ES-I3 (cell line): ENCODE measurements at regions not wholly inside any gene's neighbourhood (a gene's known extent, or its start where the extent isn't known, plus 50 kb on each side); places are given as distances from the start of the nearest gene placed in this dataset.

Experiments
- H3K36me3 ChIP-seq: 2 replicates; pipeline ENCODE4 v1.6.1; 2013; ENCODE audit warnings: mild to moderate bottlenecking, low read length, control low read depth, moderate library complexity; ENCODE audit not compliant: insufficient read depth
- H3K4me1 ChIP-seq: 2 replicates; pipeline ENCODE4 v1.6.1; 2013; ENCODE audit warnings: mild to moderate bottlenecking, control low read depth, low read length; ENCODE audit not compliant: insufficient read depth
- H3K9ac ChIP-seq: 2 replicates; pipeline ENCODE4 v1.6.1; 2013; ENCODE audit warnings: low read depth, mild to moderate bottlenecking, low read length, moderate library complexity
- H3K9me3 ChIP-seq: 2 replicates; pipeline ENCODE4 v1.6.1; 2013; ENCODE audit warnings: mild to moderate bottlenecking, low read length, moderate library complexity; ENCODE audit not compliant: control insufficient read depth, insufficient read depth

DNA sequence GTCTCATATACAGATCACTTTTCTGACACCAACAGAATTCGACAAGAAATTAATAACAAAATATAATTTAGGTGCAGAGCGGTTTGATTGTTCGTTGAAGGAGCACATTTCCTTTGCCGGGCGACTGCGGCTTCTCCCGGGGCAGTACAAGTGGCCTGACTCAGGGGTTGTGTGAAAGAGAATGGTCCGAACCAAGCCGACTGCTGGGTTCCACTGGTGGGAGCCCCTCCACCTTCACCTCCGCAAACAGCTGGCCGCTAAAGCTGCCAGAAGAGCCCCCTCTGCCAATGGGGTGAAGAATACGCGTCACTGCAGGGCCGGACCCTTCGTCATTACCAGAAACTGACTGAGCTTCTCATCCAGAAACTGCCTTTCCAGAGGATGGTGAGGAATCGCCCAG lies 156.0 kb upstream of the IFNE start:
- no peaks in the 10 kb centered on the region for H3K36me3 ChIP-seq
- no peaks in the 10 kb centered on the region for H3K4me1 ChIP-seq
- H3K9me3 ChIP-seq: no peaks in the 10 kb centered on the region
- no peak overlapping the region for H3K9ac ChIP-seq

DNA sequence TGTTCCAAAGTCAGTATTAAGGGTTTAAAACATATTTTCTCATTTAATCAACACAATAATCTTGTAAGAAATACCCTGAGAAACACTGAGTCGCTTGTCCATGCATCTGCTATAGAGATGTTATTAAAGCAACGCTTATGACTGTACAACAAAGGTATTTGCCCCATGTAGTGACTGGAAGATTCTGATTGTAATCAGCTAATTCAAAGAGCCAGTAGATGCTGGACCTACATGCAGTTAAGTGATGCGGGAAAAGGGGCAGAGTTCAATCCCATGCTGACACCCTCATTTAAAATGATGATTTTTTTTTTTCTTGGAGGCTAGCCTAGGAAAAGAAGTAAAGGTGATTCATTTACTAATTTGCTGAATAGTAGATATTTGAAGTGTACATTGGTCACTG lies 149.3 kb upstream of the MTAP start:
- Histone ChIP-seq H3K9me3 (no peaks in the 10 kb centered on the region), H3K9ac (no peak overlapping the region), H3K36me3 (no peaks in the 10 kb centered on the region), H3K4me1 (no peaks in the 10 kb centered on the region)

- Histone ChIP-seq H3K9me3 (no peaks in the 10 kb centered on the region), H3K36me3 (no peaks in the 10 kb centered on the region), H3K4me1 (no peaks in the 10 kb centered on the region), H3K9ac (no peak overlapping the region)
Measured at GRCh38 chr9:21653589-21653988, 148.8 kb upstream of the MTAP start.

DNA sequence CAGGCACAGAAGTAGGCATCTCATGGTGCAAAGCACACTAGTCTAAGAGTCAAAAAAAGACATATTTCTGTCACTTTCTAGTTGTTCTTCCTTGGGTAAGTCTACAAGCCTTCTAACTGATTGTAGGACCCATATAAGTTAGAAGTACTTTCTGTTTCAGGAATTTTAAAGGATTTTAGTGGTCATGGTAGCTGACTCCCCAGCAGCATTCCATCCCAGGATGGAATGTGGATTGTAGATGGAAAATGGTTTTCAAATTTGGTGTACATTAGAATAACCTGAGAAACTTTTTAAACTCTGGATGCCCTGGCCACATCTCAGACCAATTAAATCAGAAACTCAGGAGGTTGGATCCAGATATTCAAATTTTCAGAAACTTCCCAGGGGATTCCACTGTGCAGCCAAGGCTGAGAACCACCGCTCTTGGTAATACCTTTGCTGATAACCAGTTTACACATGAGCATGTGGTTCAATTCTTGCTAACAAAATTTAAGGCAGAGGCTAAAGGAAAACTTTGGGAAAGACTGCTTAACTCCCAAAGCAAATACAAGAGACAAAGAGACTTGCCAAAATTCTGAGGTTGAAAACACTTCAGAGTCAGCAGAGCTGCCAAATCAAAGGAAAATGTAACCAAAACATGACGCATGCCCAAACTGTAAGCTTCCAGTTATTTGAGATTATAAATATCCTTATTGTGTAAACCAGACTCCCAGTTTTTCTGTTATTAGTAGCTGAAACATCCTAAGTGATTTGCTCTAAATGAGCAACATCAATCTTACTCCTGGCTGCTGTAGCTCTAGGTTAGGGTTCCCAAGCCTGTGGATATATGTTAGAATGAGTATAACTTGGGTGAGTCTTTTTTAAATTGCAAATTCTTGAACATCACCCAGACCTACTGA lies 145.4 kb upstream of the MTAP start:
- Histone ChIP-seq H3K4me1 (no peaks in the 10 kb centered on the region), H3K9ac (no peak overlapping the region), H3K36me3 (no peaks in the 10 kb centered on the region), H3K9me3 (no peaks in the 10 kb centered on the region)

GRCh38 chr9:21657966-21658667 lies 144.3 kb upstream of the MTAP start:
- H3K9me3 ChIP-seq: no peaks in the 10 kb centered on the region
- H3K36me3 ChIP-seq: no peaks in the 10 kb centered on the region
- H3K4me1 ChIP-seq: no peaks in the 10 kb centered on the region
- H3K9ac ChIP-seq: no peak overlapping the region

DNA sequence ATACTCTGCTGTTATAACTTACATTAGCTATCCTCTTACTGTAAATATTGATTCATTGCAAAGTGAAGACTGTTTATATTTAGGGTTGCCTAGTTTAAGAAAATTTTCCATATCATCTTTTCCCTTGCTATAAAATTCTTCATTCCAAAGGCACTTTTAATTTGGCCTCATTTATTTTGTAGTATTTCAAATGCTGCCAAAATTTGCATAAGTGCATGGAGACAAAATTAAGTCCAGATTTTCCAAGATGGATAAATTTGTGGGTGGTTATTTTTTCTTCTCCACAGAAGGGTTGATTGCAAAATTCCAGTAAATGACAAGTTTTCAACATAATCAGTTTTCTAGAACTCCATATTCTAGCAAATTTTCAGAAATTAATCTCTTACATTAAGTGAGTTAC lies 141.5 kb upstream of the MTAP start:
- no peaks in the 10 kb centered on the region for H3K36me3 ChIP-seq
- no peaks in the 10 kb centered on the region for H3K9me3 ChIP-seq
- H3K9ac ChIP-seq: no peak overlapping the region
- H3K4me1 ChIP-seq: no peaks in the 10 kb centered on the region

GRCh38 chr9:21661626-21662025 lies 140.8 kb upstream of the MTAP start:
- no peaks in the 10 kb centered on the region for H3K4me1 ChIP-seq
- no peaks in the 10 kb centered on the region for H3K9me3 ChIP-seq
- no peaks in the 10 kb centered on the region for H3K36me3 ChIP-seq
- no peak overlapping the region for H3K9ac ChIP-seq

GRCh38 chr9:21668516-21668915 lies 133.9 kb upstream of the MTAP start:
- Histone ChIP-seq H3K9ac (no peak overlapping the region), H3K9me3 (no peaks in the 10 kb centered on the region), H3K4me1 (0 out of 2 replicates have a peak, but pooled peaks cover 2% of the 10 kb centered on the region), H3K36me3 (no peaks in the 10 kb centered on the region)

DNA sequence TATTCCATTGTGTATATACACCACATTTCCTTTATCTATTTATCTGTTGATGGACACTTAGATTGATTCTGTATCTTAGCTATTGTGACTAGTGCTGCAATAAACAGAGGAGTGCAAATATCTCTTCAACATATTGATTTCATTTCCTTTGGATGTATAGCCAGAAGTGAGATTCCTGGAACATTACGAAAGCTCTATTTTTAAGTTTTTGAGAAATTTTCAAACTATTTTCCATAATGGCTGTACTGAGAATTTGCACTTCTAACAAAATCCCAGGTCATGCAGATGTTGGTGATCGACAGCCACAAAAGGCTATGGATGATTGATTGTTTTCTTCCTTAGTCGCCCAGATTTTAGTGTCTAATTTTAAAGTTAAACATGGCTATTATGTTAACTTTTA lies 132.7 kb upstream of the MTAP start:
- H3K9ac ChIP-seq: no peak overlapping the region

DNA sequence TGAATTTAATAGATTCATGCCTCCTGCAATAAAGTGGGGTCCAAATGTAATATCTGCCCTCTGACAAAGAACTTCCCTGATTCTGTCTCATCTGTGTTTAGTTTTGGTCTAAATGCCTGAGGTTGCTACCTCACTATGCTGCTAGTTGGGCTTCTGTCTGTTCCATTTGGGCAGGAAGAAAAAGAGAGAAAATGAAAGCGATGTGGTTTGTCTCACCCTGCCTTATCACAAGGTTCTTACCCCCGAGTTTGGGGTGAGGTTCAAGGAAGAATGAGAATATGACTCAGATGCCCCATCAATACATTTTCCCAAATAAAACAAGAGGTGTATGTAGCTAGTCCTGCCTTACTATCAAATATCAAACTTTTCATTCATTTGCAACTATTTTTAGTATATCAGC lies 132.1 kb upstream of the MTAP start:
- no peaks in the 10 kb centered on the region for H3K36me3 ChIP-seq
- no peaks in the 10 kb centered on the region for H3K9me3 ChIP-seq
- H3K4me1 ChIP-seq: 0 out of 2 replicates have a peak, but pooled peaks cover 2% of the 10 kb centered on the region
- no peak overlapping the region for H3K9ac ChIP-seq

More for the DNA sequence above, 132.7 kb upstream of the MTAP start:
- no peaks in the 10 kb centered on the region for H3K36me3 ChIP-seq
- H3K9me3 ChIP-seq: no peaks in the 10 kb centered on the region
- H3K4me1 ChIP-seq: 0 out of 2 replicates have a peak, but pooled peaks cover 2% of the 10 kb centered on the region

DNA sequence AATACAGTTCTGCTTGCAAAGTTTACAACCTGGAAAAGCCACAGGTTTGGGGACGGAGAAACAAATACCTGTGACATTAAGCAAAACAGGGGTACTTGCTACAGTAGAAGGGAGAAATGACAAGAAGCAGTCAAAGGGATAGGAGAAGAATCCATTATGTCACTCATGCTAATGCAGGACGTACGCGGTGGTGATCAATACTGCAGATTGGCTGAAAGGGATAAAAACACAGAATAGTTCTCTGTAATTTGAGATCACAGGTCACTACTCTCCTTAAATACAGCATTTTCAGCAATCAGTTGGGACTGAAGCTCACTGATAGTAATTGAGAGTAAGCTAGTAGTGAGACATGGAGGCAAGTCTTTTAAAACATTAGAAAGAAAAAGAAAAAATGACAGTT lies 130.3 kb upstream of the MTAP start:
- H3K36me3 ChIP-seq: no peaks in the 10 kb centered on the region

GRCh38 chr9:21672761-21673160 lies 129.7 kb upstream of the MTAP start:
- H3K36me3 ChIP-seq: no peaks in the 10 kb centered on the region
- 0 out of 2 replicates have a peak, but pooled peaks cover 2% of the 10 kb centered on the region for H3K4me1 ChIP-seq
- H3K9ac ChIP-seq: no peak overlapping the region
- no peaks in the 10 kb centered on the region for H3K9me3 ChIP-seq

More for the DNA sequence above, 130.3 kb upstream of the MTAP start:
- Histone ChIP-seq H3K4me1 (0 out of 2 replicates have a peak, but pooled peaks cover 2% of the 10 kb centered on the region), H3K9ac (no peak overlapping the region), H3K9me3 (no peaks in the 10 kb centered on the region)

GRCh38 chr9:21674894-21675293 lies 127.5 kb upstream of the MTAP start:
- Histone ChIP-seq H3K36me3 (no peaks in the 10 kb centered on the region), H3K4me1 (0 out of 2 replicates have a peak, but pooled peaks cover 2% of the 10 kb centered on the region), H3K9ac (no peak overlapping the region), H3K9me3 (no peaks in the 10 kb centered on the region)

DNA sequence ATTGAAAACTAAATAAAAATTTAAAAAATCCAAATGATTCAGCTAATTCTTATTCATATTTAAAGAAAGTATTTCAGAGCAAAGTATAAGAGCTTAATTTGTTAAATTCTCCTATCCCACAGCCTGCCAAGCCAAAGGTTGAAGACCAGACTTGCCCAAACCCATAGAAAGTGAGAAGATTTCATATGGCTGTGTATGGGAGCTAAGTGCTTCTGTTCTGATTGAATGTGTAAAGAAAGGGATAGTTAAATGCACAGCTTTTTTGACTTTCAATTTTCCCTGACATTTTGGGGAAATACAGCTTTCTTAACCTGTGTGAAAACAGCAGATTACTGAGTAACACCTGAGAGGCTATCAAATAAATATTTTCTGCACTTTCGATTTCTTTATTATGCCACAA lies 125.0 kb upstream of the MTAP start:
- H3K4me1 ChIP-seq: no peaks in the 10 kb centered on the region
- no peaks in the 10 kb centered on the region for H3K9me3 ChIP-seq
- no peak overlapping the region for H3K9ac ChIP-seq
- no peaks in the 10 kb centered on the region for H3K36me3 ChIP-seq

- Histone ChIP-seq H3K9ac (no peak overlapping the region), H3K9me3 (no peaks in the 10 kb centered on the region), H3K36me3 (no peaks in the 10 kb centered on the region), H3K4me1 (no peaks in the 10 kb centered on the region)
Measured at GRCh38 chr9:21677834-21678233, 124.6 kb upstream of the MTAP start.
